Prostate gland (tissue), 2 donors: ENCODE measurements at regions not wholly inside any gene's neighbourhood (a gene's known extent, or its start where the extent isn't known, plus 50 kb on each side); places are given as distances from the start of the nearest gene placed in this dataset.

Experiments
- DNase-seq: peaks from one replicate; pipeline ENCODE4 v3.0.0-alpha.2; 2019; ENCODE audit warnings: low spot score
- H3K27ac ChIP-seq, 2 donors: fragments of 200-600 bp; sonication (generic); 2 replicates each; pipeline ENCODE4 v1.5.1; 2017 to 2019
- H3K27me3 ChIP-seq: fragments of 200-600 bp; sonication (generic); replicated peaks from 2 replicates; pipeline ENCODE4 v1.5.1; 2019; ENCODE audit not compliant: insufficient read depth
- H3K36me3 ChIP-seq, 2 donors: fragments of 200-600 bp; sonication (generic); 1 replicate in 1 of 2; 2 replicates in 1 of 2; pipeline versions ENCODE4 v1.5.1 to v1.8.1; 2017 to 2019
- H3K4me1 ChIP-seq: fragments of 200-600 bp; sonication (generic); replicated peaks from 2 replicates; pipeline ENCODE4 v1.5.1; 2019
- H3K4me3 ChIP-seq, 2 donors: fragments of 200-600 bp; sonication (generic); 2 replicates each; pipeline ENCODE4 v1.5.1; 2017 to 2019
- H3K9me3 ChIP-seq: fragments of 200-600 bp; sonication (generic); 2 replicates; pipeline ENCODE4 v1.5.1; 2017
- POLR2A ChIP-seq: fragments of 450-650 bp; IDR thresholded peaks from one replicate; pipeline ENCODE4 v1.6.1; 2016; ENCODE audit warnings: antibody characterized with exemption, mild to moderate bottlenecking
- POLR2AphosphoS5 ChIP-seq: sonication (generic); formaldehyde crosslinking; IDR thresholded peaks from one replicate; pipeline ENCODE4 v1.6.1; 2017; ENCODE audit warnings: antibody characterized with exemption
- WGBS: methylation state at CpG from one replicate; pipeline ENCODE4 v1.1.5; 2018; 5-methylcytosine and 5-hydroxymethylcytosine counted together
- intact Hi-C: fragments of 100-400 bp; cut with DNase I; formaldehyde crosslinking; loops from one replicate; pipeline ENCODE4 v1.14.2; 2022
- TF ChIP-seq, protein P1 (sequence below), 4 experiments: fragments of 200-600 bp in 2 of 4; fragments of 450-650 bp in 2 of 4; sonication (generic) in 2 of 4; IDR thresholded peaks; 1 replicate in 3 of 4; 2 replicates in 1 of 4; pipeline ENCODE4 v1.5.1; 2016 to 2019; ENCODE audit warnings: antibody characterized with exemption in 4 of 4, mild to moderate bottlenecking in 2 of 4, moderate library complexity in 2 of 4

DNA sequence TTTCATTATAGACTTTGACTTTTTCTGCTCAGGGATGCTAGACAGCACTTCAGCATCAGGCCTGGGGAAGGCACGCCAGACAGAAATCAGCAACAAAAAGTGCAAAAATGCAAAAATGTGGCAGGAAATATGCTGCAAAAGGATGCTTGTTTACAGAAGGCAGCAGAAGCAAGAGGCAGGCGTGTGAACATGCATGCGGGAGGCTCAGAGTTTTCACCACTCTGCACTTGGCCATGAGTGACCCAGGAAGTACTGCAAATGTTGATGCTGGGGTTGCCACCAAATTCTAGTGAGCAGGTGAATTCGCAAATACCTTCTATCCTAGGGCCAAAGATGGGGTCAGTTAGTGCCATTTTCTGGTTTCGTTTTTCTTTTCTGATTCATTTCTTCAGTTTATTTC is 55.5 kb upstream of the ALKAL2 start:
- TF ChIP-seq, protein P1, sequence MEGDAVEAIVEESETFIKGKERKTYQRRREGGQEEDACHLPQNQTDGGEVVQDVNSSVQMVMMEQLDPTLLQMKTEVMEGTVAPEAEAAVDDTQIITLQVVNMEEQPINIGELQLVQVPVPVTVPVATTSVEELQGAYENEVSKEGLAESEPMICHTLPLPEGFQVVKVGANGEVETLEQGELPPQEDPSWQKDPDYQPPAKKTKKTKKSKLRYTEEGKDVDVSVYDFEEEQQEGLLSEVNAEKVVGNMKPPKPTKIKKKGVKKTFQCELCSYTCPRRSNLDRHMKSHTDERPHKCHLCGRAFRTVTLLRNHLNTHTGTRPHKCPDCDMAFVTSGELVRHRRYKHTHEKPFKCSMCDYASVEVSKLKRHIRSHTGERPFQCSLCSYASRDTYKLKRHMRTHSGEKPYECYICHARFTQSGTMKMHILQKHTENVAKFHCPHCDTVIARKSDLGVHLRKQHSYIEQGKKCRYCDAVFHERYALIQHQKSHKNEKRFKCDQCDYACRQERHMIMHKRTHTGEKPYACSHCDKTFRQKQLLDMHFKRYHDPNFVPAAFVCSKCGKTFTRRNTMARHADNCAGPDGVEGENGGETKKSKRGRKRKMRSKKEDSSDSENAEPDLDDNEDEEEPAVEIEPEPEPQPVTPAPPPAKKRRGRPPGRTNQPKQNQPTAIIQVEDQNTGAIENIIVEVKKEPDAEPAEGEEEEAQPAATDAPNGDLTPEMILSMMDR (IDR thresholded peaks at IDR 0.05) = no peak
- TF ChIP-seq POLR2A = no peak
- TF ChIP-seq POLR2AphosphoS5 = no peak
- H3K9me3 ChIP-seq = no peaks in the 10 kb centered on the region
- H3K36me3 ChIP-seq = no peaks in the 10 kb centered on the region
- no peak for DNase-seq
- intact Hi-C loops = no loop called here
- H3K27me3 ChIP-seq = no peaks in the 10 kb centered on the region
- no peak overlapping the region for H3K4me3 ChIP-seq
- H3K27ac ChIP-seq = no peak overlapping the region
- H3K4me1 ChIP-seq = no peaks in the 10 kb centered on the region
- 80% methylated on average over 5 of the region's 5 CpGs for whole genome bisulfite sequencing

DNA sequence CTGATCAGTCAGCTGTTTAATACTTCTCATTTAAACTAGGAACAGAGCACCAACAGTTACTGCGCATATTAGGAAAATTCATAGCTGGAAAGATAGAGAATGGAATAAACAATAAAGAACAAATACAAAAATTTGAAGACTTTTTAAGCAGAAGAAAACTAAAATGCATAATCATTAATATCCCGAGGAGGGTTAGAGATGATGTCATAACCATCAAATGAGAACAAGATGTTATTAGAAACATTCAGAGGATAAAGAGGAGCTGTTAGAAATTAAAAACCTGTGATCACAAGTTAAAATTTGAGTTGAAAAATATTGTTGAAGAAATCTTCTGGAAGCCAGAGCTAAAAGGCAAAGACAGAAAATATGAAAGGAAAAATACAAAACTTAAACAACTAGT is 54.0 kb upstream of the ALKAL2 start:
- Histone ChIP-seq H3K9me3 (no peaks in the 10 kb centered on the region), H3K27me3 (no peaks in the 10 kb centered on the region), H3K27ac (no peak overlapping the region), H3K4me1 (no peaks in the 10 kb centered on the region), H3K36me3 (no peaks in the 10 kb centered on the region), H3K4me3 (no peak overlapping the region)
- TF ChIP-seq, protein P1 (IDR thresholded peaks at IDR 0.05) = no peak
- no peak for TF ChIP-seq POLR2AphosphoS5
- no peak for TF ChIP-seq POLR2A
- 79% methylated on average over 2 of the region's 2 CpGs for WGBS
- DNase-seq = no peak
- intact Hi-C loops = no loop called here

DNA sequence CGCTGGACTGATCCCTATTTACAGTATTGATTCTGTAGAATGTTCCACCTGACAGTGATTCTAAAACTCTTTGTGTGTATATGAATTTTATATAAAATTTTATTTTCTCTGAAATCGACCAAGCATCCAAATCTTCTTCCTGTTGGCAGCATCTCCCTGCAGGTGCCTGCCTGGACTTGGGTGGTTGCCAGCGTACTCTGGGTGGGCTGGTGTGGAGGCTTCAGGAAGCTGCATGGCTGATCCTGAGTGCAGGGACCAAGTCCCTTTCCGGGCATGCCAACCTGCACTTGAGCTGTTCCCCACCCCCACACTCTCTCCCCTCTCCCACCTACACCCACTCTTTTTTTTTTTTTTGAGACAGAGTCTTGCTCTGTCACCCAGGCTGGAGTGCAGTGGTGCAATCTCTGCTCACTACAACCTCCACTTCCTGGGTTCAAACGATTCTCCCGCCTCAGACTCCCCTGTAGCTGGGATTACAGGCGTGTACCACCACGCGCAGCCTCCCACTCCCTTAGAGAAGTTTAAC is 53.2 kb upstream of the ALKAL2 start:
- Histone ChIP-seq H3K4me3 (no peak overlapping the region), H3K4me1 (no peaks in the 10 kb centered on the region), H3K36me3 (no peaks in the 10 kb centered on the region), H3K9me3 (no peaks in the 10 kb centered on the region), H3K27ac (no peak overlapping the region), H3K27me3 (no peaks in the 10 kb centered on the region)
- TF ChIP-seq POLR2AphosphoS5 (no peak), POLR2A (no peak)
- TF ChIP-seq, protein P1 (IDR thresholded peaks at IDR 0.05) = no peak
- DNase-seq = no peak
- intact Hi-C loops = no loop called here
- WGBS = 50% methylated on average over 9 of the region's 9 CpGs
